Suprapubic skin (tissue), 4 donors: ENCODE measurements at regions not wholly inside any gene's neighbourhood (a gene's known extent, or its start where the extent isn't known, plus 50 kb on each side); places are given as distances from the start of the nearest gene placed in this dataset.

Experiments used
- DNase-seq, 2 donors: peaks; one replicate each; pipeline ENCODE4 v3.0.0-alpha.2; 2019; ENCODE audit warnings: low spot score in 2 of 2
- H3K27ac ChIP-seq: fragments of 200-600 bp; sonication (generic); one replicate; pipeline ENCODE4 v1.5.1; 2019
- H3K27me3 ChIP-seq: fragments of 200-600 bp; sonication (generic); one replicate; pipeline ENCODE4 v1.5.1; 2019
- H3K36me3 ChIP-seq: fragments of 200-600 bp; sonication (generic); one replicate; pipeline ENCODE4 v1.5.1; 2019
- H3K4me1 ChIP-seq: fragments of 200-600 bp; sonication (generic); one replicate; pipeline ENCODE4 v1.5.1; 2019
- H3K4me3 ChIP-seq: fragments of 200-600 bp; sonication (generic); one replicate; pipeline ENCODE4 v1.5.1; 2019; ENCODE audit warnings: mild to moderate bottlenecking
- H3K9me3 ChIP-seq: fragments of 200-600 bp; sonication (generic); one replicate; pipeline ENCODE4 v1.5.1; 2019
- EP300 ChIP-seq: sonication (generic); formaldehyde crosslinking; IDR thresholded peaks from one replicate; pipeline ENCODE4 v1.6.1; 2017; ENCODE audit warnings: antibody characterized with exemption
- POLR2A ChIP-seq, 2 donors: fragments of 450-650 bp; IDR thresholded peaks; one replicate each; pipeline ENCODE4 v1.6.1; 2017; ENCODE audit warnings: antibody characterized with exemption in 2 of 2, mild to moderate bottlenecking in 2 of 2, moderate library complexity in 2 of 2
- POLR2AphosphoS5 ChIP-seq, 3 donors: sonication (generic); formaldehyde crosslinking; IDR thresholded peaks; one replicate each; pipeline ENCODE4 v1.6.1; 2017; ENCODE audit warnings: antibody characterized with exemption in 3 of 3
- WGBS: methylation state at CpG from one replicate; pipeline ENCODE4 v1.1.5; 2018; 5-methylcytosine and 5-hydroxymethylcytosine counted together
- TF ChIP-seq, protein P1 (sequence below), 2 donors: fragments of 200-600 bp in 1 of 2; fragments of 450-650 bp in 1 of 2; sonication (generic) in 1 of 2; IDR thresholded peaks; one replicate each; pipeline ENCODE4 v1.5.1; 2016 to 2019; ENCODE audit warnings: antibody characterized with exemption in 2 of 2, mild to moderate bottlenecking in 1 of 2, moderate library complexity in 1 of 2

GRCh38 chr7:47711776-47712175 is 129.9 kb upstream of the TNS3 start:
- Histone ChIP-seq H3K4me3 (no peak overlapping the region), H3K27me3 (no peaks in the 10 kb centered on the region), H3K4me1 (no peaks in the 10 kb centered on the region), H3K9me3 (no peaks in the 10 kb centered on the region), H3K27ac (no peak overlapping the region), H3K36me3 (no peaks in the 10 kb centered on the region)
- TF ChIP-seq POLR2AphosphoS5 (IDR thresholded peaks at IDR 0.05) (no peak), POLR2A (IDR thresholded peaks at IDR 0.05) (no peak), EP300 (no peak)
- TF ChIP-seq, protein P1, sequence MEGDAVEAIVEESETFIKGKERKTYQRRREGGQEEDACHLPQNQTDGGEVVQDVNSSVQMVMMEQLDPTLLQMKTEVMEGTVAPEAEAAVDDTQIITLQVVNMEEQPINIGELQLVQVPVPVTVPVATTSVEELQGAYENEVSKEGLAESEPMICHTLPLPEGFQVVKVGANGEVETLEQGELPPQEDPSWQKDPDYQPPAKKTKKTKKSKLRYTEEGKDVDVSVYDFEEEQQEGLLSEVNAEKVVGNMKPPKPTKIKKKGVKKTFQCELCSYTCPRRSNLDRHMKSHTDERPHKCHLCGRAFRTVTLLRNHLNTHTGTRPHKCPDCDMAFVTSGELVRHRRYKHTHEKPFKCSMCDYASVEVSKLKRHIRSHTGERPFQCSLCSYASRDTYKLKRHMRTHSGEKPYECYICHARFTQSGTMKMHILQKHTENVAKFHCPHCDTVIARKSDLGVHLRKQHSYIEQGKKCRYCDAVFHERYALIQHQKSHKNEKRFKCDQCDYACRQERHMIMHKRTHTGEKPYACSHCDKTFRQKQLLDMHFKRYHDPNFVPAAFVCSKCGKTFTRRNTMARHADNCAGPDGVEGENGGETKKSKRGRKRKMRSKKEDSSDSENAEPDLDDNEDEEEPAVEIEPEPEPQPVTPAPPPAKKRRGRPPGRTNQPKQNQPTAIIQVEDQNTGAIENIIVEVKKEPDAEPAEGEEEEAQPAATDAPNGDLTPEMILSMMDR (IDR thresholded peaks at IDR 0.05) = no peak
- 89% methylated on average over 12 of the region's 12 CpGs for WGBS
- no peak for DNase-seq

GRCh38 chr7:47710201-47710935 is 128.5 kb upstream of the TNS3 start:
- no peak for DNase-seq
- WGBS = 86% methylated on average over 15 of the region's 15 CpGs
- H3K27me3 ChIP-seq = no peaks in the 10 kb centered on the region
- no peak overlapping the region for H3K4me3 ChIP-seq
- no peaks in the 10 kb centered on the region for H3K9me3 ChIP-seq
- H3K27ac ChIP-seq = no peak overlapping the region
- TF ChIP-seq POLR2AphosphoS5 (IDR thresholded peaks at IDR 0.05) (no peak), EP300 (no peak), POLR2A (IDR thresholded peaks at IDR 0.05) (no peak)
- TF ChIP-seq, protein P1 (IDR thresholded peaks at IDR 0.05) = no peak
- H3K36me3 ChIP-seq = no peaks in the 10 kb centered on the region
- H3K4me1 ChIP-seq = no peaks in the 10 kb centered on the region

GRCh38 chr7:47709451-47709850 is 127.5 kb upstream of the TNS3 start:
- DNase-seq = no peak
- Histone ChIP-seq H3K4me1 (no peaks in the 10 kb centered on the region), H3K4me3 (no peak overlapping the region), H3K27me3 (no peaks in the 10 kb centered on the region), H3K27ac (no peak overlapping the region), H3K36me3 (no peaks in the 10 kb centered on the region), H3K9me3 (no peaks in the 10 kb centered on the region)
- WGBS = 92% methylated on average over 3 of the region's 6 CpGs
- TF ChIP-seq EP300 = no peak
- TF ChIP-seq, protein P1 (IDR thresholded peaks at IDR 0.05) = no peak
- no peak for TF ChIP-seq POLR2AphosphoS5 (IDR thresholded peaks at IDR 0.05)
- TF ChIP-seq POLR2A (IDR thresholded peaks at IDR 0.05) = no peak

DNA sequence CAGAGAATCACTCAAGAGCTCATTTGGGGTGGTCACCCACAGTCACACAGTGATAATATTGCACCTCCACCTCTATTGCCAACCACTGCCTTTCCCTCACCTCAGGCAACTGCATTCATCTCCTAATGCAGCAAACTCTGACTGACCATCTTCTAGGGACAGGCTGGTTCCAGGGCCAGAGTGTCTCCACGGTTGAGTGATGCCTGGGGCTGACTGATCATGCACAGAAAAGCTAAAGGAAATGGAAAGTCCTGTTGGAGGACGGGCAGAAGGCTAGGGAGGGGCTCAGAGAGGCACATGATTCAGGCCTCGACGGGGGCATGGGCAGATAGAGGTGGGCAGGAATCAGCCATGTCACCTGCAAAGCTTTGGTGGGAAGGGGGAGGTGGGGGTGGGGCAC is 127.1 kb upstream of the TNS3 start:
- 93% methylated on average over 4 of the region's 4 CpGs for WGBS
- H3K4me1 ChIP-seq = no peaks in the 10 kb centered on the region
- no peaks in the 10 kb centered on the region for H3K36me3 ChIP-seq
- DNase-seq = no peak
- no peak overlapping the region for H3K27ac ChIP-seq
- H3K9me3 ChIP-seq = no peaks in the 10 kb centered on the region
- H3K27me3 ChIP-seq = no peaks in the 10 kb centered on the region
- no peak for TF ChIP-seq POLR2AphosphoS5 (IDR thresholded peaks at IDR 0.05)
- no peak for TF ChIP-seq POLR2A (IDR thresholded peaks at IDR 0.05)
- no peak overlapping the region for H3K4me3 ChIP-seq

DNA sequence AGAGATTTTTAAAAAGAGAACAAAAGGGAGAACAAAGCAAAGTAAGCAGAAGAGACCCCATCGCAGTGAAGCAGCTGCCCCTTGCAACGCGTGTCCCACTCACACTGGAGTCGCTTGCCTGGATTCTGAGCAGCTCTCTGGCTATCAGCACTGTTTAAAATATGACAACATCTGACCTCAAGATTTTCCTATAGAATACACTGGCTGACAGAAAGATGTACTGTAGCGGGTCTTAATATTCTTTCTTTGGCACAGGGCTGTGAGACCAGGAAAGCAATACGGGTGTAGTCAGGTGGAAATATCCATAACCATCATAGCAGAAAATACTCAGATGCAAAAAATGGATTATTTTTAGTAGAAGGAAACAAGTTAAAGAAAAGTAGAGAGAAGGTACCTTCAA is 125.7 kb upstream of the TNS3 start:
- TF ChIP-seq, protein P1 (IDR thresholded peaks at IDR 0.05) = no peak
- TF ChIP-seq POLR2AphosphoS5 (IDR thresholded peaks at IDR 0.05) (no peak), POLR2A (IDR thresholded peaks at IDR 0.05) (no peak), EP300 (no peak)
- Histone ChIP-seq H3K27me3 (no peaks in the 10 kb centered on the region), H3K4me1 (no peaks in the 10 kb centered on the region), H3K36me3 (no peaks in the 10 kb centered on the region), H3K9me3 (no peaks in the 10 kb centered on the region), H3K27ac (no peak overlapping the region), H3K4me3 (no peak overlapping the region)
- no peak for DNase-seq
- WGBS = 92% methylated on average over 6 of the region's 6 CpGs
